Skin of body (tissue), 1 donor: ENCODE measurements at regions not wholly inside any gene's neighbourhood (a gene's known extent, or its start where the extent isn't known, plus 50 kb on each side); places are given as distances from the start of the nearest gene placed in this dataset.

Experiments
- DNase-seq: peaks from one replicate; lab custom pipeline; 2025; lab: John Stamatoyannopoulos, UW

GRCh38 chr2:122481244-122481622 is 725.8 kb downstream of the TSN start:
- DNase-seq, result no peak

- DNase-seq, result no peak
Observed at GRCh38 chr2:122481717-122482116, 726.3 kb downstream of the TSN start.

- no peak for DNase-seq
Observed at GRCh38 chr2:122486086-122486485, 730.6 kb downstream of the TSN start.

GRCh38 chr2:122486705-122487415 is 731.4 kb downstream of the TSN start:
- no peak for DNase-seq

GRCh38 chr2:122491011-122491410 is 735.6 kb downstream of the TSN start:
- no peak for DNase-seq

- DNase-seq, result no peak
Observed at GRCh38 chr2:122500316-122501105, 745.1 kb downstream of the TSN start.

GRCh38 chr2:122506620-122507019 is 751.2 kb downstream of the TSN start:
- no peak for DNase-seq

- DNase-seq, result no peak
Observed at GRCh38 chr2:122507261-122507660, 751.8 kb downstream of the TSN start.

- DNase-seq, result no peak
Observed at GRCh38 chr2:122512091-122512490, 756.6 kb downstream of the TSN start.

- DNase-seq, result no peak
Observed at GRCh38 chr2:122514451-122514996, 759.1 kb downstream of the TSN start.

GRCh38 chr2:122515731-122516290 is 760.4 kb downstream of the TSN start:
- no peak for DNase-seq

- no peak for DNase-seq
Observed at GRCh38 chr2:122516775-122517174, 761.3 kb downstream of the TSN start.

- no peak for DNase-seq
Observed at GRCh38 chr2:122519366-122519765, 763.9 kb downstream of the TSN start.

GRCh38 chr2:122519821-122520611 is 764.6 kb downstream of the TSN start:
- no peak for DNase-seq

GRCh38 chr2:122523143-122523542 is 767.7 kb downstream of the TSN start:
- DNase-seq, result no peak

GRCh38 chr2:122523981-122524380 is 768.5 kb downstream of the TSN start:
- no peak for DNase-seq

- peak; percentile 49 for DNase-seq
Observed at GRCh38 chr2:122525336-122525735, 769.9 kb downstream of the TSN start.

- no peak for DNase-seq
Observed at GRCh38 chr2:122528061-122528460, 772.6 kb downstream of the TSN start.

- no peak for DNase-seq
Observed at GRCh38 chr2:122528958-122529705, 773.7 kb downstream of the TSN start.

GRCh38 chr2:122530814-122531213 is 775.4 kb downstream of the TSN start:
- DNase-seq, result no peak
